HepG2 (cell line): ENCODE measurements at regions not wholly inside any gene's neighbourhood (a gene's known extent, or its start where the extent isn't known, plus 50 kb on each side); places are given as distances from the start of the nearest gene placed in this dataset.

Experiments used
- ATAC-seq: fragments of 200-7000 bp; cut with Tn5 transposase; 3 replicates; pipeline ENCODE4 v1.9.1; 2020; ENCODE audit warnings: mild to moderate bottlenecking, moderate library complexity
- BruUV-seq: library from RNA; stranded (reverse); fragments of 400-500 nt; replicated peaks from 2 replicates; lab custom pipeline; 2021; lab: Mats Ljungman, UMichigan
- CTCF ChIA-PET: fragments of 300-600 bp; formaldehyde crosslinking; extraction: SDS; loops from one replicate; lab custom pipeline; 2021; ENCODE audit warnings: low total read pairs, inconsistent platforms, low intra/inter-chr PET ratio; lab: Yijun Ruan, JAX
- POLR2A ChIA-PET: fragments of 350-600 bp; sonication (Branson Sonifier 250); formaldehyde crosslinking; loops from one replicate; lab custom pipeline; 2020; ENCODE audit warnings: antibody characterized with exemption, inconsistent platforms; lab: Yijun Ruan, JAX
- DNase-seq: peaks from one replicate; pipeline ENCODE4 v3.0.0-alpha.2; 2015; ENCODE audit warnings: low spot score
- FAIRE-seq: peaks from 3 replicates; lab custom pipeline; 2011; peaks lifted over from hg19 to GRCh38; lab: Jason Lieb, UNC
- H2AFZ ChIP-seq: one replicate; pipeline ENCODE4 v1.6.1; 2011; ENCODE audit warnings: low read length, inconsistent platforms
- H3K27ac ChIP-seq: fragments of 300-600 bp; 3 replicates; pipeline ENCODE4 v1.8.0; 2011; ENCODE audit warnings: mixed run types, mild to moderate bottlenecking, mixed read lengths, low read length, inconsistent platforms; ENCODE audit not compliant: insufficient read depth; ENCODE audit errors: extremely low read length
- H3K27me3 ChIP-seq, 2 experiments: fragments of 200-600 bp in 1 of 2; 2 replicates in 1 of 2; 3 replicates in 1 of 2; pipeline versions ENCODE4 v1.6.0 to v1.8.0; 2011; ENCODE audit warnings: low read length in 2 of 2, mild to moderate bottlenecking in 2 of 2, moderate library complexity in 2 of 2, inconsistent platforms in 1 of 2; ENCODE audit not compliant: insufficient read depth in 2 of 2, control insufficient read depth in 1 of 2
- H3K36me3 ChIP-seq, 2 experiments: fragments of 200-600 bp in 1 of 2; replicated peaks in 1 of 2; 2 replicates in 1 of 2; 3 replicates in 1 of 2; pipeline versions ENCODE4 v1.5.1 to v1.8.0; 2011; ENCODE audit warnings: low read length in 2 of 2, inconsistent platforms in 1 of 2; ENCODE audit not compliant: insufficient read depth in 2 of 2, control insufficient read depth in 1 of 2
- H3K4me1 ChIP-seq: 2 replicates; pipeline ENCODE4 v1.5.1; 2012; ENCODE audit warnings: low read length, inconsistent platforms; ENCODE audit not compliant: insufficient read depth
- H3K4me2 ChIP-seq: 2 replicates; pipeline ENCODE4 v1.6.0; 2011; ENCODE audit warnings: low read depth, low read length, inconsistent platforms
- H3K4me3 ChIP-seq, 3 experiments: fragments of 200-600 bp in 1 of 3; sonication (generic), shearing (Covaris generic) in 1 of 3; replicated peaks in 1 of 3; 2 replicates each; pipeline ENCODE4 v1.5.1; 2011 to 2016; ENCODE audit warnings: low read length in 3 of 3, inconsistent platforms in 2 of 3, low read depth in 2 of 3, mild to moderate bottlenecking in 2 of 3, control low read depth in 1 of 3, mixed read lengths in 1 of 3; ENCODE audit not compliant: insufficient read depth in 1 of 3
- H3K79me2 ChIP-seq: one replicate; pipeline ENCODE4 v1.6.1; 2011; ENCODE audit warnings: low read length, inconsistent platforms; ENCODE audit not compliant: insufficient read depth
- H3K9ac ChIP-seq: 2 replicates; pipeline ENCODE4 v1.6.0; 2011; ENCODE audit warnings: mild to moderate bottlenecking, low read depth, low read length, inconsistent platforms; ENCODE audit not compliant: insufficient read depth
- H3K9me3 ChIP-seq: 2 replicates; pipeline ENCODE4 v1.5.1; 2012; ENCODE audit warnings: mild to moderate bottlenecking, low read length
- H4K20me1 ChIP-seq: 2 replicates; pipeline ENCODE4 v1.6.0; 2011; ENCODE audit warnings: inconsistent platforms, mild to moderate bottlenecking, low read length, moderate library complexity; ENCODE audit not compliant: insufficient read depth
- CEBPB ChIP-seq: IDR thresholded peaks from 2 replicates; pipeline ENCODE4 v1.6.1; 2011; ENCODE audit warnings: low read depth, low read length, improper control_type of control experiment, borderline replicate concordance
- FOSL1 ChIP-seq: sonication (generic); formaldehyde crosslinking; IDR thresholded peaks from 2 replicates; pipeline ENCODE4 v1.9.0; 2021; ENCODE audit warnings: missing genetic modification reagents, borderline replicate concordance
- GFI1 ChIP-seq: sonication (generic); formaldehyde crosslinking; IDR thresholded peaks from 2 replicates; pipeline ENCODE4 v1.5.0; 2020; ENCODE audit warnings: missing genetic modification reagents, mild to moderate bottlenecking, borderline replicate concordance
- HMGXB3 ChIP-seq: sonication (generic); formaldehyde crosslinking; IDR thresholded peaks from 2 replicates; pipeline ENCODE4 v1.4.0; 2020; ENCODE audit warnings: missing genetic modification reagents, borderline replicate concordance
- MAFG ChIP-seq: sonication (generic); formaldehyde crosslinking; IDR thresholded peaks from 2 replicates; pipeline ENCODE4 v1.5.1; 2020; ENCODE audit warnings: mild to moderate bottlenecking, missing genetic modification reagents
- MNT ChIP-seq: fragments of 450-650 bp; IDR thresholded peaks from 2 replicates; pipeline ENCODE4 v1.6.1; 2016
- MXD4 ChIP-seq: IDR thresholded peaks from 2 replicates; pipeline ENCODE4 v1.6.1; 2016; ENCODE audit warnings: mild to moderate bottlenecking, missing biosample characterization, missing genetic modification reagents
- POGZ ChIP-seq: sonication (generic); formaldehyde crosslinking; IDR thresholded peaks from 2 replicates; pipeline ENCODE4 v1.4.0; 2020; ENCODE audit warnings: mild to moderate bottlenecking, missing genetic modification reagents
- ZBTB26 ChIP-seq: IDR thresholded peaks from 2 replicates; pipeline ENCODE4 v1.6.1; 2016; ENCODE audit warnings: missing compliant biosample characterization, missing genetic modification reagents, borderline replicate concordance
- ZC3H13 ChIP-seq: sonication (generic); formaldehyde crosslinking; IDR thresholded peaks from 2 replicates; pipeline ENCODE4 v1.8.1; 2023; ENCODE audit warnings: mild to moderate bottlenecking, missing genetic modification reagents, moderate library complexity
- ZFP90 ChIP-seq: sonication (generic); formaldehyde crosslinking; IDR thresholded peaks from 2 replicates; pipeline ENCODE4 v1.8.0; 2022; ENCODE audit warnings: missing genetic modification reagents, mild to moderate bottlenecking, inconsistent platforms, borderline replicate concordance
- ZGPAT ChIP-seq: IDR thresholded peaks from 2 replicates; pipeline ENCODE4 v1.6.1; 2016; ENCODE audit warnings: mild to moderate bottlenecking
- ZNF12 ChIP-seq: sonication (generic); formaldehyde crosslinking; IDR thresholded peaks from 2 replicates; pipeline ENCODE4 v1.5.0; 2020; ENCODE audit warnings: missing genetic modification reagents
- ZNF557 ChIP-seq: sonication (generic); formaldehyde crosslinking; IDR thresholded peaks from 2 replicates; pipeline ENCODE4 v1.4.0; 2020; ENCODE audit warnings: missing genetic modification reagents
- WGBS: methylation state at CpG from one replicate; pipeline ENCODE4 v1.1.6; 2017; ENCODE audit warnings: low lambda C conversion rate; 5-methylcytosine and 5-hydroxymethylcytosine counted together
- in situ Hi-C: cut with HindIII; loops from 2 replicates; pipeline ENCODE4 v1.10.0; 2017; ENCODE audit warnings: low pct_unique_long_range_greater_than_20kb; ENCODE audit not compliant: extremely low pct_ligation_motif_present
- intact Hi-C: fragments of 100-400 bp; cut with micrococcal nuclease; formaldehyde crosslinking; loops from one replicate; pipeline ENCODE4 v1.10.0; 2022; ENCODE audit not compliant: unreplicated experiment

- Histone ChIP-seq H3K4me3 (peak overlapping the region; percentile 71 to 98 (median 97)), H3K4me1 (peaks cover 40% of the 10 kb centered on the region), H3K36me3 (no peaks in the 10 kb centered on the region), H3K79me2 (peaks cover 13% of the 10 kb centered on the region), H2AFZ (no peak overlapping the region), H3K9me3 (no peaks in the 10 kb centered on the region), H3K27ac (peak overlapping the region; percentile 73), H3K27me3 (no peaks in the 10 kb centered on the region; a peak in 1 of 5 replicates), H4K20me1 (no peaks in the 10 kb centered on the region), H3K9ac (peak overlapping the region; percentile 82), H3K4me2 (peak overlapping the region; percentile 83)
- no TSS peak for BruUV-seq
- WGBS: 4% methylated on average over 7 of the region's 9 CpGs
- CTCF ChIA-PET: no interaction called here
- DNase-seq (peak; percentile 97), FAIRE-seq (peak; percentile 99), ATAC-seq (peak; percentile 84)
- intact Hi-C loops: loop anchor here (1.0 to 5.0 kb wide), 7 partner anchors 31 to 112 kb away; partner anchors contain the start of gene MAPRE2
- in situ Hi-C loops: loop anchor here (5.0 kb wide), 2 partner anchors 67 to 112 kb away; no protein-coding TSS in a partner anchor
- POLR2A ChIA-PET: interaction anchor here (1.0 to 5.3 kb wide), 5 partner anchors 50 to 67 kb away, joined by 3 to 42 read pairs (median 4); partner anchors contain the start of gene MAPRE2
- TF ChIP-seq MAFG (CRISPR knock-in tag): peak; percentile 74
- TF ChIP-seq ZC3H13 (CRISPR knock-in tag): 0 out of 2 replicates have a peak, but pooled peaks have one; percentile 15
- TF ChIP-seq ZNF12 (CRISPR knock-in tag): peak; percentile 63; the same call in 1 of the 2 replicates
- TF ChIP-seq ZGPAT: peak; percentile 77; the same call in 1 of the 2 replicates
- peak; percentile 63 for TF ChIP-seq POGZ (CRISPR knock-in tag)
- TF ChIP-seq HMGXB3 (CRISPR knock-in tag): 0 out of 2 replicates have a peak, but pooled peaks have one; percentile 12
- 0 out of 2 replicates have a peak, but pooled peaks have one; percentile 50 for TF ChIP-seq ZBTB26 (CRISPR knock-in tag)
- peak; percentile 70 for TF ChIP-seq MXD4 (CRISPR knock-in tag)
- no peak for TF ChIP-seq CEBPB
- peak; percentile 95 for TF ChIP-seq FOSL1 (CRISPR knock-in tag)
- TF ChIP-seq ZNF557 (CRISPR knock-in tag): no peak
- 0 out of 2 replicates have a peak, but pooled peaks have one; percentile 19 for TF ChIP-seq GFI1
- peak; percentile 17; the same call in 1 of the 2 replicates for TF ChIP-seq ZFP90 (CRISPR knock-in tag)
- peak; percentile 28; the same call in 1 of the 2 replicates for TF ChIP-seq MNT
Measured at GRCh38 chr18:34978953-34979608, 62.1 kb upstream of the MAPRE2 start.
